ENCODE measurements at regions not wholly inside any gene's neighbourhood (a gene's known extent, or its start where the extent isn't known, plus 50 kb on each side); places are given as distances from the start of the nearest gene placed in this dataset.
"Not testable (repeated sequence)": the region's sequence is repeated elsewhere in the genome, so short reads cannot be mapped to it uniquely, and the experiment has no call there.

DNA sequence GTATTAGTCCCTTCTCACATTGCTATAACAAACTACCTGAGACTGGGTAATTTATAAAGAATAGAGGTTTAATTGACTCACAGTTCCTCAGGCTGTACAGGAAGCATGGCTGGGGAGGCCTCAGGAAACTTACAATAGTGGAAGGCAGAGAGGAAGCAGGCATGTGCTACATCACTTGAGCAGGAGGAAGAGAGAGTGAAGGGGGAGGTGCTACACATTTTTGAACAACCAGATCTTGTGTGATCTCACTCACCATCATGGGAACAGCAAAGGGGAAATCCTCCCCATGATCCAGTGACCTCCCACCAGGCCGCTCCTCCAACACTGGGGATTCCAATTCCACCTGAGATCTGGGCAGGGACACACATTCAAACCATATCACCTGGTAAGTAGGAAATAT lies 630.6 kb downstream of the QKI start:
- no peak for DNase-seq

DNA sequence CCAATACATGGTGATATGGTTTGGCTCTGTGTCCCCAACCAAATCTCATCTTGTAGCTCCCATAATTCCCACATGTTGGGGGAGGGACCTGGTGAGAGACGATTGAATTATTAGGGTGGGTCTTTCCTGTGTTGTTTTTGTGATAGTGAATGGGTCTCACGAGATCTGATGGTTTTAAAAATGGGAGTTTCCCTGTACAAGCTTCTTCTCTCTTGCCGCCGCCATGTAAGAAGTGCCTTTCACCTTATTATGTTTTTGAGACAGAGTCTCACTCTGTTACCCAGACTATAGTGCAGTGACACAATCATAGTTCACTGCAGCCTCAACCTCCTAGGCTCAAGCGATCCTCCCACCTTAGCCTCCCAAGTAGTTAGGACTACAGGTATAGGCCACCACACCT lies 629.1 kb downstream of the QKI start:
- DNase-seq = not testable (repeated sequence)

DNA sequence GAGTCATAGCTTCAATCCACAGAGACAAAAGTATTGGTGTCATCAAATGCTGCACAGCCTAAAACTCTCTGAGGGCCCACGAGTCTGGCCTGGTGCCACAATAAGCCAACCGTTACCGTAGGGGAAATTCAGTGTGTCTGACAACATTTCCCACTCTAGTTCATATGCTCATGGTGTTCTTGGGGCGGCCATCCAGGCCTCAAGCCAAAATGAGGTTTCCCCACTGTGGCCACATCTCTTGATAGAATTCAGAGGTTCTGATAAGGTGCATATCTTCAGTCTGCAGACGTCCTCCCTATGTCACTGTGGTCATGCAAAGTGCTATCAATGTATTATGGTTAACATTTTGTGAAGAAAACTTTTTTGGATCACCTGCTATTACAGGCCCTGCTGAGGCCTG lies 627.7 kb downstream of the QKI start:
- DNase-seq = no peak

DNA sequence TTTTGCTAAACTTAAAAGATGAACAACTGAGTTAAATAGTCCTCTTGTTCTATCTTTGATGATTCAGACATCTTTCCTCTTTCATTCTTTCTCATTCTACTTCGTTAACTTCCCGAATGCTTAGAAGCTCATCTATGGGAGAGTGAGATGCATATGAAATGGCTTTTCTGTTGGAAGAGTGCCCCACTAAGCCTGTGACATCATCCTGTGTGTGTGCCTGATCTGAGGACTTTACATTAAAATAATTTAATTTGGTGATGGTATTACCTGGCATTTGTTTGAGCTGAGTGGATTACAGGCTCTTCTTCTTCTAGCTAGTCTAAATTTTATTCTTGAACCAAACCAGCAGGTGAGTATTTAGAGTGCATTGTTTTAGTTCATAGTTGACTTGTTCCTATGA lies 626.5 kb downstream of the QKI start:
- no peak for DNase-seq

DNA sequence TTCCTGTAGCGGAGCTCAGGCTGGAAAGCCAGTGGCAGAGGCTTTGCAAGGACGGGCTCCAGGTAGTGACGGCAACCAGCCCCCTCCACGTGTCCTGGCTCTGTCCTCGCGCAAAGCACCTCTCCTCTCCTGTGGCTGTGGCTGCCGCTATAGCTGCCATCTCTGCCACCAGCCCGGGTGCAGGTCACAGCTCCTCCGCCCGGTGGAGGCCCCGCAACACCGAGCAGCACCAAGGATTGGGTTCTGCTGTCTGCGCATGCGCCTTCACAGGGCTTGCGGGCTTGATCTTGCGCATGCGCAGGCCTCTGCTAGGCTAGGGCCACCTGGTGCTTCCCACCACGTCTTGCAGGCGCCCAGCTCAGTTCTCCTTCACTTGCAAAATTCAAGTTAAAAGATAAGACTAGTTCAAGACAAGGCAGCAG lies 625.4 kb downstream of the QKI start:
- DNase-seq = peak; percentile 64 to 78

DNA sequence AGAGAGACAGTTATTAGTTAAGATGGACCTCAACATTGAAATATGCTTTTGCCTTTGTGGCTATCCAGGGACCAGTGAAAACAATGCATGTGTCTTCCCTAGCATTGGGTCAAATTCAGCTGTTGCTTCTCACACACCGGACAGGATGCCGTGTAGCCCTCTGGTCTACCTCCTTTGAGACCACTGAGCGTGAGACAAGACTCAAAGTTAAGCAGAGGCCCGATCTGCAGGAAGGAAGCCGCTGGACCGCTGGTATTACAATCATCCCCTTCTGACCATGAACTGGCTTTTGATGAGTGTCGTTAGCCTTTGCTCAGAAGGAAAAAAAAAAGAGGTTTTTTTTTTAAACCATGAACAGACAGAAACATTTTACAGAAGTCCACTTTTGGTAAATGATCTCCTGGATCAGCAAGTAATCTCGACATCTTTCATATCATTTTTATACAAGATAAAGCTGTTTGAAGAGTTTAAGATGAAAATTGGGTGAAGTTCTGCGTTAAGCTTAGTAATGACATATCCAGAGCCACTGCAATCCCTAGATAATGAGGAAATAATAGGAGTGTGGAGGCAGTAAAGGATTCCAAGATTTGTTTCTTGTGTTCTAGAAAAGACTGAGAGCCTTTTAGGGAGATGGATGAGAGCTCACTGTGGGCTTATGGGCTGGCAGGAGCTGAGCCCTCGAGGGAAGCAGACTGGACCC lies 622.8 kb downstream of the QKI start:
- DNase-seq = no peak

DNA sequence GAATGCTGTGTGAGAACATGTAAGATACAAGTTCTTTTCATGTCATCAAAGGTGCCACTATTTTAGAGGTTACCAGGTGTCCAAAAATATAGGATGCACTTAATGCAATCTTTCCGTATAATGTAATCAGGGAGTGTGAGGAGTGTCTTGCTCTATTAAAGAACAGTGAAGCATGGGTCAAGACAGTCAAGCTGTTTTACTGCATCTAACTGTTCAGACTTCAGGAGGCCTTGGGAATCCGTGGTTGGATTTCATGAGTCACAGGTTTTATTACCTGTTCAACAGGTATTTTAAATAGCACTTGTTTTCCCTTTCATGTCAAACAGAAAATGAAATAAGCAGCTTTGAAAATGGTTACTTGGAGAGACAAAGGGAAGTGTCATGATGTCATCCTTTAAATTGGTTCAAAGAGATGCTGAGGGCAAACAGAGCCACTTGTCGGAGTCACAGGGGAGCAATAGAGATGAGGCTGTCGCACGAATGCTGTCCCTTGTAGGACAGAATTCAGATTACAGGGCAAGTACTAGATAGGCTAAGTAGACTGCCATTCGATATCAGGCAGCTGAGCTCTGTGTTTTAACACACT lies 621.5 kb downstream of the QKI start:
- DNase-seq = no peak

DNA sequence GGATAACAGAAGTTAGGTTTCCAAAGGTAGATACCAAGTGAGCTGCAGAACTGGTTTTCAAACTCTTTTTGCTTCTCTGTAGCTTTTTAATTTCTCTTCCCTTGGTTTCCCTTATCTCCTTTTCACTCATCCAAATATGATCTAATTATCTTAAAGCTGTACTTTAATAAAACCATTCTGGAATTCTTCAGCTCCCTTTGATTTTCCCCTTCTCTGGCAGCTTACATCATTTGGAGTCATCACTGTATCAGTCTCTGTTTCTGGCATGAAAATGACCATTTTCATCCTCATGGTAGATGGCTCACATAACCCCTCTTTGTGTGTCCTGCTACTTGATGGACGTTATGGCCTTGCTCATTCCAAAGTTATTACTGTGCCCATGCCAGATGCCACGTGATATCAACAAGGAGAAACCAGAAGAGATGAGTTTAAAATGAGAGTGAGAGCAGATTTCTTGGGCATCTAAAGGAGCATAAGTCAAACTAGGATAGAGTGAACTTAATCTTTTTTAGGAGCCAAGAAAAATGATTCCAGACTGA lies 620.2 kb downstream of the QKI start:
- DNase-seq = no peak

DNA sequence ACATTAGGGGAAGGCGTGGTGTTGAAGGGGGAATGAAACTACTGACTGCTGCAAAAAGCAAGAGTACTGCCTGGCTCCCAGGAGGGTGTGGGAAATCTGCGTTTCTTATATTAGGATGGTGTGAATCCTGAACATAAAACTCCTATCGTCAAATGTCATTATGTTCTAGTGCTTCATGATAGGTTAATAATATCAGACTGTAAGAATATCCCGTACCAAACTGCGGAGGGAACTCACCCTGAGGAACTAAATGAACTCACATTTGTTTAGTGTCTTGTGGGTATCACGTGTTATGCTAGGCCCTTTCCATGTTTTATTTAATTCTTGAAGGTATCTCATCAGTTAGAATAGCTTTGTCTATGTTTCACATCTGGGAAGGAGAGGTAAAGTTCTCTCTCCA lies 610.7 kb downstream of the QKI start:
- no peak for DNase-seq

DNA sequence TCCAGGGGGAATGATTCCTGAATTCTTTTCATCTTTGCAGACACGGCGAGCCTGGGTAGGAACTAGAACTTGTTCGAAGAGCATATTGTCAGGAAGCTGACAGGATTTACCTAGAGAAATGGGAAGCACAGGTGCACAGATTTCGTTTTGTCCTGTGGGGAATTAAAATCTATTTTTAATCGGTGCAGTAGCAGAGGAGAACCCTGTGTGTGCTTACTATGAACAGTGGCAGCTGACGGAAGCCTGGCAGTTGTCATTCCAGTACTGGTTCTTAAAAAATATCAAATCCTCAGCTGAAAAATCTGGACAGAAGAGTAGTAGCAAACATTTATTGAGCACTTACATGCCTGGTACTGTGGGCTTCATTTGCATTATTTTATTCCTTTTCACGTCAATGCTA lies 609.0 kb downstream of the QKI start:
- DNase-seq = no peak

DNA sequence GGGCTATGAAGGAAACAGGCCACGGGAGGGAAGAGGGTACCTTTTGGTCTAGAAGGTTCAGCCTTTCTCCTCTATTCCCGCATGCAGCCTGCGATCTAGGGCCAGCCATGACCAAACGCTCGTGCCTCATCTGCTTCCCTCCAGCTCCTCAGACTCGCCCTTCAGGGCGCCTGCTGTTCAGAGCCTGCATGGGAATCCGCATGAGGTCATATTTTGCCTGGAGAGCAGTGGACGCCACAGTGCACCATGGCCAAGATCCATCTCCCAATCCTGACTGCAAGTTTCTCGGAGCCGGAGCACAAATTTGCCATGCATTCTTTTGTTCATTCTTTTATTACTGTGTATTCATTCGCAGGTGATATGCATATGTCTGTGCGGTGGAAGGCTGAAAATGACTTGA lies 608.1 kb downstream of the QKI start:
- DNase-seq = no peak

DNA sequence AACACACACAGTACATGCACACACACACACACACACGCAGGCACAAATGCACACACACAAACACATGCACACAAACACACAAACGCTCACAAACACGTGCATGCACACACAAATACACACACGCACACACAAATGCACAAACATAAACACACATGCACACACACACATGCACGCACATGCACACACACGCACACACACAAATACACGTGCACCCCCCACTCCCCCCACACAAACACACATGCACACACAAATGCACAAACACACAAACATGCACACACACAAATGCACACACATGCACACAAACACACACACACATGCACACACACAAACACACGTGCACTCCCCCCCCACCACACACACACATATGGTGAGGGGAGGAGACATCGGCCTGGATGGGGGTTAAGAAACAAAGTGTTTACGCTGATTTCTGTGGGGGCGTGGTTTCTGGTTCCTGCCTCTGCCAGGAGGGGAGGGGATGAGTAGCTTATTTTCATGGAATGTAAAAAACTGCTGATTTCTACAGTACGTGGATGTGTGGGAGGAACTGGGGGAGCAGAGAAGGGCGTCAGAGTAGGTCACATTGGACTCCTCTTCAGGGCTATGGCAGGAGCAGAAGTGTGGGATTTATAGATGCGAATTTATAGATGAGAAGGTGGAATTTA lies 607.2 kb downstream of the QKI start:
- no peak for DNase-seq

DNA sequence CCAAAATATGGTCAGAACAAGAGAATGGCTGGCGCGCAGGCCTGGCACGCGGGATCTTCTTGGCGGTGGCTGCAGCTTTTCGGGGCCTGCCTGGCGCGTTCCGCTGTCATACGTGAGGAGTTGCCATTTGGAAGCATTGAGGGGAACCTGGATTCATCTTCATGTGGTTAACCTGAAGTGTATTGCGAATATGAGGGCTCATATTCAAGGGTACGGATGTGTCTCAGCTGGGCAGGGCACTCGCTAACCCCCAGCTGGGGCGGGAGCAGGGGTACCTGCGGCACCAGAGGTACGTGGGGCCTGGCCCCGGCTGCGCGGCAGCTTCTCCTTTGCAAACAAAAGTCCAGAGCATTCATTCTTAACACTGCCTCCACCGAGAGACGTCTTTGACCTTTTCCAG lies 605.6 kb downstream of the QKI start:
- no peak for DNase-seq

DNA sequence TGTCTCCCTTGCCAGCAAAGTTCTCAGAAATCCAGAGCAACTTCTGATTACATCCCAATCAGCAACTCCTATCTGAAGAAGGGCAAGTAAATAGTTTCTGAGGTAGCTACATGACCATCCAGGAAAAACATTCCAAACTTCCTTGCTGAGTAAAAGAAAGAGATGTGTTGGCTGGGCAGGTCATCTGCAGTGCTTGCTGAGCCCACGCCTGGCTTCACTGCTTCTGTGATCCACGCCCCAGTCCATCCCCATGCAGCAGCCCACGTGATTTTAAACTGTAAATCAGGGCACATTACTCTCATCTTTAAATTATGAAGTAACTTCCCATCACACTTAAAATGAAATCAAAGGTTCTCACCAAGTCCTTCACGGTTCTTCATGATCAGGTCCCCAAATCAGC lies 603.6 kb downstream of the QKI start:
- no peak for DNase-seq

DNA sequence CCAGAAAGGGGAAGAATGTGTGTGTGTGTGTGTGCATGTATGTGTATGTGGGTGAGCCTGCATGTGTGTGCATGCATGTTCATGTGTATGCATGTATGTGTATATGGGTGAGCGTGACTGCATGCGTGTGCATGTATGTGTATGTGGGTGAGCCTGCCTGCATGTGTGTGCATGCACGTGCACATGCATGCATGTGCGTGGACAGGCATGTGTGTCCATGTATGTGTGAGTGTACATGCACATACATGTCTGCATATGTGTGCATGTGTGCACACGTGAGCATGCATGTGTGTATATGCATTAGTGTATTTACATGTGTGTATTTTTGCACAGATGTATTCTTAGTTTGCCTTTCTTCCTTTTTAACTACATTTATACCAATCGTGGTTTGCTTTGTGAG lies 601.5 kb downstream of the QKI start:
- DNase-seq = no peak

DNA sequence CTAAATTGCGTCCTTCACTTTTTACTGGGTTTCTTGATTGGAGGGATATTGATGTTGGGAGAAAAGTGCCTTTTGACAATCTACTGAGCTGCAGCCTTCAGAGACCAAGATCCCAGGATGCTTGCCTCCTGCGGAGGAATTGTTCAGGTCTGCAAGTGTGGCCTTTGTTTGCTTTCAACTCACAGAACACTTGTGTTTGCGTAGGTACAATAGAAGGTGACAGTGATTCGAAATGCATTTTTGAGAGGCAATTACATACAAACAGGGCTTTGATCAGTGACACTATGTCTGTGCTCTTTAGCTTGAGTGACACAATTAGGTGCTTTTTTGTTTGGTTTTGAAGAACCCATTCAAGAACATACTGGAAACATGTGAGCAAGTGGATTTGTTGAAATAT lies 600.6 kb downstream of the QKI start:
- DNase-seq = no peak

DNA sequence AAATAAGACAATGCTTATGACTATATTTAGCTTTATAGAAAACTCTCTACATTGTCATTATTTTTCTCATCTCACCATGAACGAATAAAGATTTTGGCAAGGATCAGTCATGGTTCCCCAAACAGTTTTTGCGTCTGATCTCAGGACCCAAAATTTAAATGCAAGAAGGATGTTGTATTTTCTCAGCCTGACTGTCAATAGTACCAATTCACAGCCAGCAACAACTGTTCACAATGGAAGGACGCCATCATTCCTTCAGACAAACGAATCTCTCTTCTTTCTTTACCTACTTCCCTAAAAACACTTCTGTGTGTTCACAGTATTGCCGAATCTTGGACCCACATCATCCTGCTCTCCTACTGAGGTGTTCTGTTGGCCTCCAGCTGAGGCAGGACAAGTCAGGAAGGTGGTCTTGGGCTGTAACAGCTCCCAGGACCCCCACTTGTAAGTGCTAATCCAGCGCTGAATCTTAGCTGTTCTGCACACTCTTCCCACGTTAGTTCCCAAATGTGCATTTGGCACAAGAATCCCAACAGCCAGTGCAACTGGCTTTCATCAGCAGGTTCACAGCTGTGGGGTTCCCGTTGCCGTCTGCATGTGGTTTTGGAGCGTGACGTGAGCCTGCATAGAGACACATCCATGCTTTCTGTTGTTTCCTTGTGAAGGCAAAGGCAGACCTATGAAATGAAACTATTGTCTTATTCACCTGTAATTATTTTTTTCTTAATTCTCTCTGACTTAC lies 600.0 kb downstream of the QKI start:
- no peak for DNase-seq

DNA sequence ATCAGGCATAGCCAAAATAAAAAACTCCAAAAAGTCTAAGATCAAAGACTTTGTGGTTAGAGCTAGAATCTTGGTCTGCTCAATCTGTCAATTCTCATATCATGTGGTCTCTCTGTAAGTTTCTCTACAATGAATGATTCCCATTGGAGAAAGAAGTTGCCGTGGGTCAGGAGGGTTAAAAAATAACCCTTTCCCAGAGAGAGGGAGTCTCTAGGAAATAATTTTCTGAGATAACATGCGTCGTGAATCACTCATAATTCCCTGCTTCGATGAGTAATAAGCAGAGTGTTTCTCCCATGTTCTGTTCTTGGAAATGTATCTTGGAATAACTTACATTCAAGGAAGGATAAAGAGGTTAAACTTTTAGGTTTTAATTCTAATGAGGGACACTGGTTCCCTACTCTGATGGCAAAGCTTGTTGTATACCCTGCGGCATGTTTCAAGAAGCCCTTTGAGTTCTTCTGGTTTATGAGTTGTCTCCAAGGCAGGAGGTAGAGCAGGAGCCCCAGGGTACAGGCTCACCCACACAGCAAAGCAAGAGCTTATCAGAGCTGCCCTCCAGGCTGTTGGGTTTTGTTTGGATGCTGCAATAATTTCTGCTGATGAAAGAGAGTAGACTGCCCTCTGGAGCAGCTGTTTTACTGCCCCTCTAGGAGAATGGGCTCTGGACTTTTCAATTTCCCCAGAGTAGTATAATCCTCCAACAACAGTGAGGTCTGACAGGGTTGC lies 599.1 kb downstream of the QKI start:
- DNase-seq = no peak

DNA sequence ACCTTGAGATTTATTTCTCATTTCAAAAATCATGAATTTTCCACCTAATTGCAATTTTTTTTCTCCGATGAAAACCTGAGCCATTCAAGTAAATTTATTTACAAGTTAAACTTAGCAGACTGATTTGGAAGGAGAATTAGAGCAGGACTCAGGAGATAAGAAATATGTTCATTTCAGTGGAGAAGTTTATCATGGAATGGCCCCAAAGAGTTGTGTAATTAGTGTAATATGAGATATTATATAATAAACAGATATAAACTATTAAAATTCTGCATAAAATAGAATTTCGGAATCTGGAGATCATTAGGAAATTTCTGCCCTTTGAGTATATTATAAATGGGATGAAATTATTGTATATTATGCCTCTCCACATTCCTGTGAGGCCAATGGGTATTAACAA lies 596.8 kb downstream of the QKI start:
- no peak for DNase-seq

DNA sequence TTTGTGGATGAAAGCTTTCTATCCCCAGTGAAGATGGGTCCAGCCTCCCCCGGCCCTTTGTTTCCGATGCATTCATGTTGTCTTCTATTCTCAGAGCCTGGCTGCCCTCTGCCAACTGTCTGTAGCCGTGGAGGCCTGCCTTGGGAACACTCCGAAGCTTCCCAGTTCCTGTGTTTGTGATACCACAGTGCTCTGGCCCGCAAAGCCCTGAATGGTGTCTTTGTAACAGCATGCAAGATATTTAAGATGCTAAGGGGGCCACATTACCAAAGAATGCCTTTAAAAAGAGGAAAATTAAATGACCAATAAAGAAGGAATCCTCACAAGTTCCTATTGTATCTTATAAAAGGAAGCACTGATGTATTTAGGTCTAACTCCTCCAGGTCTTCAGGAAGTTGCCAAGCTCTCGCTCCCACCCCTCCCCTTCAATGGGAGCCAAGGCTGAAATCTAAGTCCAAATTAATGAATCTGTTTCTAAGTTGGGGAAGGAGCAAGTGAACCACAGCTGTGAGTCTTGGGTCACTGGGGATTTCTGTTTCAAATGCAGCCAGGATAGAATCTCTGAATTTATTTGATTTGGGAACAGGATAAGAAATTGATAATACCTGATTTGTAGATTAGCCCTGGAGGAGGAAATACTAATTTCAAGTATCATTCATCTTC lies 596.1 kb downstream of the QKI start:
- DNase-seq = no peak

DNA sequence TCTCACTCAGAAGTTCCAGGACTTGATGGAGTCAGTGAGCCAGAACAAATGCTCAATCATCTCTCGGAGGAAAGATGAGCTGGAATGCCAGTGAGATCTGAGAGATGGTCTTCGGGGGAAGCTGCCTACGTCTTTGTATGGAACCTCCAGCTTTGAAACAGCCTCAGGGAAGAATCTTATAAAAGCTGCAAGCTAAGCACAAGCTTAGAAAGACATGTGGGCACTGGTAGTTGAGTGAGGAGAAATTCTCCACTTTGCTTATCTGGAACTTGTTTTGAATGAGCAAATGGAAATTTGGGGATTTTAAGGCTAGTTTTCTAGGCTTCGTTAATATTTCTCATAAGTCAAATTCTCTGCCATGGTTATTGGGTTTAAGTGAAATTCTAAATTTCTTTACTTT lies 594.4 kb downstream of the QKI start:
- no peak for DNase-seq

DNA sequence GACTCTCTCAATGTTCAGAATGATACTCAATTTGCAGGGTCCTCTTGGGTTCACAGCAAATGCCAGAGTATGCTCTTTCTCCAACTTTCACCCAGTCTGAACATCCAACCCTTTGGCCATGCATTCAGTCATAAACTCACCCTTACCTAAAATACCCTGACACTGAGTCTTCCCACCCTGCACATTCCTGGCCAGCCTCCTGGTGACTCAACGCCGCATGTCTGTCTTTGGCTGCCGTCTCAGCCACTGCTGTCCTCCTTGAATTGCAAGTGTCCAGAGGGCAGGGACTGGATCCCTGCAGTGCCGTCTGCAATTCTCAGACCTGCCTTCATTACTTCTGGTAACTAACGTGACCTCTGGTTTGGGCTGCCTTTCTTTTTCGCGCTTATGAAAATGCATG lies 593.4 kb downstream of the QKI start:
- DNase-seq = no peak
